T1000 (cell line): ENCODE measurements at regions not wholly inside any gene's neighbourhood (a gene's known extent, or its start where the extent isn't known, plus 50 kb on each side); places are given as distances from the start of the nearest gene placed in this dataset.
"Not testable (repeated sequence)": the region's sequence is repeated elsewhere in the genome, so short reads cannot be mapped to it uniquely, and the experiment has no call there.

Source experiments
- DNase-seq: peaks from one replicate; lab custom pipeline; 2025; ENCODE audit warnings: mixed read lengths; lab: John Stamatoyannopoulos, UW

- no peak for DNase-seq
Observed at GRCh38 chr20:2203436-2203835, 92.4 kb upstream of the TGM3 start.

GRCh38 chr20:2204021-2204420, 91.8 kb upstream of the TGM3 start:
- no peak for DNase-seq

- no peak for DNase-seq
Observed at GRCh38 chr20:2206957-2207769, 88.6 kb upstream of the TGM3 start.

GRCh38 chr20:2207770-2208097, 88.1 kb upstream of the TGM3 start:
- DNase-seq: no peak

- no peak for DNase-seq
Observed at GRCh38 chr20:2208897-2209296, 86.9 kb upstream of the TGM3 start.

- no peak for DNase-seq
Observed at GRCh38 chr20:2210646-2211552, 84.9 kb upstream of the TGM3 start.

GRCh38 chr20:2212456-2213015, 83.3 kb upstream of the TGM3 start:
- DNase-seq: no peak

- DNase-seq: no peak
Observed at GRCh38 chr20:2213401-2213800, 82.4 kb upstream of the TGM3 start.

- DNase-seq: no peak
Observed at GRCh38 chr20:2217857-2218539, 77.8 kb upstream of the TGM3 start.

- no peak for DNase-seq
Observed at GRCh38 chr20:2219481-2220006, 76.3 kb upstream of the TGM3 start.

- no peak for DNase-seq
Observed at GRCh38 chr20:2220298-2220697, 75.5 kb upstream of the TGM3 start.

- DNase-seq: no peak
Observed at GRCh38 chr20:2221921-2222320, 73.9 kb upstream of the TGM3 start.

- no peak for DNase-seq
Observed at GRCh38 chr20:2223558-2224367, 72.0 kb upstream of the TGM3 start.

GRCh38 chr20:2224368-2224639, 71.5 kb upstream of the TGM3 start:
- DNase-seq: no peak

GRCh38 chr20:2227285-2227684, 68.5 kb upstream of the TGM3 start:
- DNase-seq: not testable (repeated sequence)

GRCh38 chr20:2227861-2228260, 67.9 kb upstream of the TGM3 start:
- no peak for DNase-seq

- no peak for DNase-seq
Observed at GRCh38 chr20:2228926-2229325, 66.9 kb upstream of the TGM3 start.

GRCh38 chr20:2230726-2231488, 64.9 kb upstream of the TGM3 start:
- no peak for DNase-seq

- no peak for DNase-seq
Observed at GRCh38 chr20:2231701-2232100, 64.1 kb upstream of the TGM3 start.

- no peak for DNase-seq
Observed at GRCh38 chr20:2234598-2235191, 61.1 kb upstream of the TGM3 start.
